HG02759 (cell line): ENCODE measurements at regions not wholly inside any gene's neighbourhood (a gene's known extent, or its start where the extent isn't known, plus 50 kb on each side); places are given as distances from the start of the nearest gene placed in this dataset.

Experiments
- ATAC-seq: cut with Tn5 transposase; IDR thresholded peaks from one replicate; pipeline ENCODE4 v1.9.1; 2021; ENCODE audit warnings: mild to moderate bottlenecking, moderate library complexity; ENCODE audit not compliant: unreplicated experiment

- no peak for ATAC-seq
Observed at GRCh38 chr17:77819497-77819896, 139.0 kb upstream of the TNRC6C start.

GRCh38 chr17:77821114-77821513 is 137.4 kb upstream of the TNRC6C start:
- no peak for ATAC-seq

- ATAC-seq = no peak
Observed at GRCh38 chr17:77822302-77823030, 136.0 kb upstream of the TNRC6C start.

GRCh38 chr17:77824102-77824779 is 134.3 kb upstream of the TNRC6C start:
- no peak for ATAC-seq

GRCh38 chr17:77824780-77825280 is 133.7 kb upstream of the TNRC6C start:
- ATAC-seq = no peak

GRCh38 chr17:77825621-77826020 is 132.9 kb upstream of the TNRC6C start:
- no peak for ATAC-seq

- ATAC-seq = no peak
Observed at GRCh38 chr17:77826132-77826873, 132.2 kb upstream of the TNRC6C start.

GRCh38 chr17:77827039-77827438 is 131.5 kb upstream of the TNRC6C start:
- ATAC-seq = no peak

GRCh38 chr17:77827511-77827910 is 131.0 kb upstream of the TNRC6C start:
- no peak for ATAC-seq

- ATAC-seq = no peak
Observed at GRCh38 chr17:77828749-77829539, 129.6 kb upstream of the TNRC6C start.

GRCh38 chr17:77829843-77830799 is 128.4 kb upstream of the TNRC6C start:
- ATAC-seq = no peak

GRCh38 chr17:77830816-77831473 is 127.6 kb upstream of the TNRC6C start:
- no peak for ATAC-seq

- no peak for ATAC-seq
Observed at GRCh38 chr17:77831474-77832179, 126.9 kb upstream of the TNRC6C start.

GRCh38 chr17:77832180-77832560 is 126.3 kb upstream of the TNRC6C start:
- no peak for ATAC-seq

- ATAC-seq = no peak
Observed at GRCh38 chr17:77833769-77834168, 124.7 kb upstream of the TNRC6C start.

- no peak for ATAC-seq
Observed at GRCh38 chr17:77834170-77835115, 124.1 kb upstream of the TNRC6C start.

GRCh38 chr17:77836557-77837041 is 121.9 kb upstream of the TNRC6C start:
- no peak for ATAC-seq
